Small intestine (tissue), 7 donors: ENCODE measurements at regions not wholly inside any gene's neighbourhood (a gene's known extent, or its start where the extent isn't known, plus 50 kb on each side); places are given as distances from the start of the nearest gene placed in this dataset.

Experiments
- DNase-seq, 2 donors: peaks; one replicate each; pipeline versions ENCODE4 v3.0.0 to v3.0.0-alpha.2; 2013
- FAIRE-seq: peaks from 2 replicates; lab custom pipeline; 2012; peaks lifted over from hg19 to GRCh38; lab: Jason Lieb, UNC
- H3K27ac ChIP-seq, 3 donors: one replicate each; pipeline ENCODE4 v1.5.1; 2013; ENCODE audit warnings: low read length in 2 of 3, mild to moderate bottlenecking in 2 of 3, control low read depth in 1 of 3, inconsistent platforms in 1 of 3, low read depth in 1 of 3, moderate library complexity in 1 of 3
- H3K27me3 ChIP-seq, 3 donors: one replicate each; pipeline ENCODE4 v1.6.1; 2013; ENCODE audit warnings: low read length in 3 of 3, inconsistent platforms in 1 of 3; ENCODE audit not compliant: control insufficient read depth in 3 of 3, insufficient read depth in 3 of 3
- H3K36me3 ChIP-seq, 3 donors: one replicate each; pipeline ENCODE4 v1.6.1; 2013; ENCODE audit warnings: low read length in 3 of 3, inconsistent platforms in 1 of 3, low read depth in 1 of 3, mild to moderate bottlenecking in 1 of 3, moderate library complexity in 1 of 3; ENCODE audit not compliant: control insufficient read depth in 3 of 3, insufficient read depth in 2 of 3
- H3K4me1 ChIP-seq, 3 donors: one replicate each; pipeline ENCODE4 v1.6.1; 2013; ENCODE audit warnings: low read length in 2 of 3, inconsistent platforms in 1 of 3, low read depth in 1 of 3, mild to moderate bottlenecking in 1 of 3, moderate library complexity in 1 of 3; ENCODE audit not compliant: control insufficient read depth in 3 of 3, insufficient read depth in 2 of 3
- H3K4me3 ChIP-seq, 3 donors: one replicate each; pipeline ENCODE4 v1.5.1; 2013; ENCODE audit warnings: low read length in 3 of 3, control low read depth in 1 of 3, inconsistent platforms in 1 of 3, low read depth in 1 of 3, mild to moderate bottlenecking in 1 of 3, moderate library complexity in 1 of 3
- H3K9me3 ChIP-seq, 2 donors: one replicate each; pipeline ENCODE4 v1.6.1; 2013; ENCODE audit warnings: low read depth in 1 of 2, low read length in 1 of 2; ENCODE audit not compliant: control insufficient read depth in 2 of 2, insufficient read depth in 1 of 2
- WGBS, 3 donors: extraction: QIAGEN DNeasy Blood & Tissue Kit; methylation state at CpG; one replicate each; pipeline ENCODE4 v1.1.7; 2013; 5-methylcytosine and 5-hydroxymethylcytosine counted together
- donor health status: healthy with polysubstance abuse.
- donor health status: control.
- donor health status: control.
- donor health status: Bipolar disorder and iron deficiency.
- donor health status: healthy.

- Histone ChIP-seq H3K9me3 (no peaks in the 10 kb centered on the region), H3K27me3 (no peaks in the 10 kb centered on the region), H3K4me3 (no peak overlapping the region), H3K4me1 (no peaks in the 10 kb centered on the region), H3K36me3 (no peaks in the 10 kb centered on the region), H3K27ac (no peak overlapping the region)
- FAIRE-seq (no peak), DNase-seq (no peak)
- 84 to 85% (median 84%) methylated on average over 2 of the region's 2 CpGs for WGBS, 3 donors
Measured at GRCh38 chr17:13070732-13071131, 52.9 kb upstream of the ELAC2 start.

GRCh38 chr17:13067629-13068303, 49.9 kb upstream of the ELAC2 start:
- 69 to 79% (median 79%) methylated on average over 8 of the region's 8 CpGs for WGBS, 3 donors
- DNase-seq (no peak), FAIRE-seq (no peak)
- Histone ChIP-seq H3K9me3 (no peaks in the 10 kb centered on the region), H3K4me1 (no peaks in the 10 kb centered on the region), H3K36me3 (no peaks in the 10 kb centered on the region), H3K4me3 (no peak overlapping the region), H3K27me3 (no peaks in the 10 kb centered on the region), H3K27ac (no peak overlapping the region)
